Thoracic aorta (tissue), 2 donors: ENCODE measurements at regions not wholly inside any gene's neighbourhood (a gene's known extent, or its start where the extent isn't known, plus 50 kb on each side); places are given as distances from the start of the nearest gene placed in this dataset.

Experiments used
- ATAC-seq: fragments of 150-250 bp; one replicate; pipeline ENCODE4 v1.8.0; 2017; ENCODE audit warnings: low read depth; ENCODE audit not compliant: insufficient number of reproducible peaks, low FRiP score
- DNase-seq: peaks from one replicate; pipeline ENCODE4 v3.0.0-alpha.2; 2020; ENCODE audit warnings: low spot score
- H3K27ac ChIP-seq, 2 donors: fragments of 200-600 bp; sonication (generic); 1 replicate in 1 of 2; 2 replicates in 1 of 2; pipeline ENCODE4 v1.5.1; 2016; ENCODE audit warnings: mild to moderate bottlenecking in 2 of 2, moderate library complexity in 2 of 2
- H3K27me3 ChIP-seq: fragments of 200-600 bp; sonication (generic); replicated peaks from 2 replicates; pipeline ENCODE4 v1.6.0; 2016; ENCODE audit warnings: mild to moderate bottlenecking; ENCODE audit not compliant: insufficient read depth
- H3K36me3 ChIP-seq: fragments of 200-600 bp; sonication (generic); one replicate; pipeline ENCODE4 v1.5.1; 2016
- H3K4me1 ChIP-seq, 2 donors: fragments of 200-600 bp; sonication (generic); 1 replicate in 1 of 2; 2 replicates in 1 of 2; pipeline versions ENCODE4 v1.5.1 to v1.6.0; 2016; ENCODE audit warnings: low read depth in 2 of 2, mild to moderate bottlenecking in 1 of 2; ENCODE audit not compliant: control insufficient read depth in 1 of 2
- H3K4me3 ChIP-seq: fragments of 200-600 bp; sonication (generic); 2 replicates; pipeline ENCODE4 v1.5.1; 2016; ENCODE audit warnings: mild to moderate bottlenecking
- H3K9me3 ChIP-seq: fragments of 200-600 bp; sonication (generic); 2 replicates; pipeline ENCODE4 v1.5.1; 2016
- TF ChIP-seq, protein P1 (sequence below): fragments of 200-600 bp; sonication (generic); IDR thresholded peaks from one replicate; pipeline ENCODE4 v1.5.1; 2019; ENCODE audit warnings: antibody characterized with exemption

DNA sequence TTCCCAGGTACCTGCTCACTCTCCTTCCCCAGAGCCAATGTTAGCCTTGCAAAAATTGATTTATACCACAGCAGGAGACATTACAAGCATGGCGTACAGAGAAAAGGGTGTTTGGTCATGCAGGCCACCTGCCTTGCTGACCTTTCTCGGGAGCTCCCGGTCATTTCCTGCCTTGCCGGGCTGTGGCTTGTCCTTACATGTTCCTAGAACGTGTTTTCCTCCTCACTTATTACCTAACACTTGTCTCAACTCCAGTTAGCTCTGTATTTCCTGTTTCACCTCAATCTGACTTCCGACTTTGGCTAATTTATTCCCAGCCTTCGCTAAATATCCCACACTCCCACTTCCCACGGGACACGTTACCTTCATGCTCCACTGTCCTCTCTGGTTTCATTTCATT lies 282.5 kb downstream of the ICE1 start:
- H3K36me3 ChIP-seq: no peaks in the 10 kb centered on the region
- H3K9me3 ChIP-seq: no peaks in the 10 kb centered on the region
- no peak overlapping the region for H3K4me3 ChIP-seq
- no peaks in the 10 kb centered on the region for H3K4me1 ChIP-seq
- no peak overlapping the region for H3K27ac ChIP-seq
- ATAC-seq (no peak), DNase-seq (no peak)
- TF ChIP-seq, protein P1, sequence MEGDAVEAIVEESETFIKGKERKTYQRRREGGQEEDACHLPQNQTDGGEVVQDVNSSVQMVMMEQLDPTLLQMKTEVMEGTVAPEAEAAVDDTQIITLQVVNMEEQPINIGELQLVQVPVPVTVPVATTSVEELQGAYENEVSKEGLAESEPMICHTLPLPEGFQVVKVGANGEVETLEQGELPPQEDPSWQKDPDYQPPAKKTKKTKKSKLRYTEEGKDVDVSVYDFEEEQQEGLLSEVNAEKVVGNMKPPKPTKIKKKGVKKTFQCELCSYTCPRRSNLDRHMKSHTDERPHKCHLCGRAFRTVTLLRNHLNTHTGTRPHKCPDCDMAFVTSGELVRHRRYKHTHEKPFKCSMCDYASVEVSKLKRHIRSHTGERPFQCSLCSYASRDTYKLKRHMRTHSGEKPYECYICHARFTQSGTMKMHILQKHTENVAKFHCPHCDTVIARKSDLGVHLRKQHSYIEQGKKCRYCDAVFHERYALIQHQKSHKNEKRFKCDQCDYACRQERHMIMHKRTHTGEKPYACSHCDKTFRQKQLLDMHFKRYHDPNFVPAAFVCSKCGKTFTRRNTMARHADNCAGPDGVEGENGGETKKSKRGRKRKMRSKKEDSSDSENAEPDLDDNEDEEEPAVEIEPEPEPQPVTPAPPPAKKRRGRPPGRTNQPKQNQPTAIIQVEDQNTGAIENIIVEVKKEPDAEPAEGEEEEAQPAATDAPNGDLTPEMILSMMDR: no peak
- no peaks in the 10 kb centered on the region for H3K27me3 ChIP-seq

GRCh38 chr5:5704352-5704751 lies 281.9 kb downstream of the ICE1 start:
- Histone ChIP-seq H3K4me3 (no peak overlapping the region), H3K27me3 (no peaks in the 10 kb centered on the region), H3K9me3 (no peaks in the 10 kb centered on the region), H3K4me1 (no peaks in the 10 kb centered on the region), H3K27ac (no peak overlapping the region), H3K36me3 (no peaks in the 10 kb centered on the region)
- no peak for DNase-seq
- TF ChIP-seq, protein P1: no peak
- ATAC-seq: no peak

GRCh38 chr5:5702934-5703333 lies 280.5 kb downstream of the ICE1 start:
- Histone ChIP-seq H3K27ac (no peak overlapping the region), H3K9me3 (no peaks in the 10 kb centered on the region), H3K4me3 (no peak overlapping the region), H3K27me3 (no peaks in the 10 kb centered on the region), H3K4me1 (no peaks in the 10 kb centered on the region), H3K36me3 (no peaks in the 10 kb centered on the region)
- ATAC-seq (no peak), DNase-seq (no peak)
- TF ChIP-seq, protein P1: no peak

- H3K36me3 ChIP-seq: no peaks in the 10 kb centered on the region
- H3K27ac ChIP-seq: no peak overlapping the region
- no peaks in the 10 kb centered on the region for H3K9me3 ChIP-seq
- H3K4me1 ChIP-seq: no peaks in the 10 kb centered on the region
- ATAC-seq: no peak
- DNase-seq: no peak
- H3K4me3 ChIP-seq: no peak overlapping the region
- no peaks in the 10 kb centered on the region for H3K27me3 ChIP-seq
- TF ChIP-seq, protein P1: no peak
These were observed 278.1 kb downstream of the ICE1 start for GRCh38 chr5:5700549-5700948.

DNA sequence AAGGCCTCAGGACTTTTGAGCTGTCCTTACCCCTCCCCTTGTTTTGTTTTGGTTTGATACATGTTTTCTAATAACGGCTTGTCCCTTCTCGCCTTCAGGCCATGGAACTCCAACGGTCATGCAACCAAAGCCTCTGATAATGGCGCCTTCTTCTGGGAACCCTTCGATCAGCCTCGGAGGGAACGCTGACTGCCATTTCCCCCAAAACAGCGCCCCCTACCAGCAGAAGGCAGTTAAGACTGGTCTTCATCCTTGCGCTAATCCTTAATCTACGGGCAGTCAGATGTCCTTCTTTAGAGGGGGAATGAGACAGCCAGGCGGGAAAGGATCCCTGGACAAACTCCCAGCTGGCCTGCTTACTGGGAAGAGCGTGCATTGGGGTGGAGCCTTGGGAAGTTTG lies 276.6 kb downstream of the ICE1 start:
- H3K4me1 ChIP-seq: no peaks in the 10 kb centered on the region
- TF ChIP-seq, protein P1: no peak
- H3K36me3 ChIP-seq: no peaks in the 10 kb centered on the region
- no peaks in the 10 kb centered on the region for H3K9me3 ChIP-seq
- DNase-seq (no peak), ATAC-seq (no peak)
- no peaks in the 10 kb centered on the region for H3K27me3 ChIP-seq
- H3K27ac ChIP-seq: no peak overlapping the region
- H3K4me3 ChIP-seq: no peak overlapping the region
